ENCODE measurements at regions not wholly inside any gene's neighbourhood (a gene's known extent, or its start where the extent isn't known, plus 50 kb on each side); places are given as distances from the start of the nearest gene placed in this dataset.

GRCh38 chr13:112131081-112131712, 64.2 kb downstream of the SOX1 start:
- H2AFZ ChIP-seq = no peak overlapping the region
- 43 to 45% methylated on average over 25 of the region's 25 CpGs for WGBS, 2 experiments (ENCODE audit: low coverage in 1 of 2, low lambda C conversion rate in 2 of 2, missing lambda C conversion rate in 2 of 2)
- no peak overlapping the region for H3K27ac ChIP-seq
- H3K79me2 ChIP-seq (ENCODE audit: insufficient read depth) = no peaks in the 10 kb centered on the region
- no peaks in the 10 kb centered on the region for H3K9me3 ChIP-seq (ENCODE audit: low read depth)
- H3K4me3 ChIP-seq = no peak overlapping the region
- no peaks in the 10 kb centered on the region for H3K9me2 ChIP-seq (ENCODE audit: insufficient read depth)
- no peak for DNase-seq
- no peaks in the 10 kb centered on the region for H3K36me3 ChIP-seq (ENCODE audit: low read depth)
- no peaks in the 10 kb centered on the region for H3K27me3 ChIP-seq (replicated peaks; ENCODE audit: insufficient read depth)
- no peak overlapping the region for H3K9ac ChIP-seq
- no peaks in the 10 kb centered on the region for H3F3A ChIP-seq (ENCODE audit: insufficient read depth)
- no peaks in the 10 kb centered on the region for H4K20me1 ChIP-seq (ENCODE audit: insufficient read depth)
- in situ Hi-C loops (cut with MboI) = no loop called here
- TF ChIP-seq EZH2phosphoT487 (IDR thresholded peaks at IDR 0.05; ENCODE audit: insufficient read depth, low read depth) (no peak), EZH2 (IDR thresholded peaks at IDR 0.05; ENCODE audit: insufficient read depth, poor library complexity, severe bottlenecking) (no peak)
- no peak overlapping the region for H3K4me2 ChIP-seq (ENCODE audit: unreplicated experiment)
- H3K4me1 ChIP-seq (ENCODE audit: insufficient read depth) = no peaks in the 10 kb centered on the region

GRCh38 chr13:112131713-112132113, 64.8 kb downstream of the SOX1 start:
- no peaks in the 10 kb centered on the region for H3K36me3 ChIP-seq (ENCODE audit: low read depth)
- WGBS, 2 experiments (ENCODE audit: low coverage in 1 of 2, low lambda C conversion rate in 2 of 2, missing lambda C conversion rate in 2 of 2) = 34 to 41% methylated on average over 10 to 11 of the region's 11 CpGs
- H3K4me1 ChIP-seq (ENCODE audit: insufficient read depth) = no peaks in the 10 kb centered on the region
- DNase-seq = no peak
- no peak overlapping the region for H3K27ac ChIP-seq
- in situ Hi-C loops (cut with MboI) = no loop called here
- no peaks in the 10 kb centered on the region for H3K79me2 ChIP-seq (ENCODE audit: insufficient read depth)
- no peak for TF ChIP-seq EZH2phosphoT487 (IDR thresholded peaks at IDR 0.05; ENCODE audit: insufficient read depth, low read depth)
- no peak for TF ChIP-seq EZH2 (IDR thresholded peaks at IDR 0.05; ENCODE audit: insufficient read depth, poor library complexity, severe bottlenecking)
- no peak overlapping the region for H3K9ac ChIP-seq
- no peaks in the 10 kb centered on the region for H3K9me3 ChIP-seq (ENCODE audit: low read depth)
- no peaks in the 10 kb centered on the region for H3K9me2 ChIP-seq (ENCODE audit: insufficient read depth)
- H2AFZ ChIP-seq = no peak overlapping the region
- H4K20me1 ChIP-seq (ENCODE audit: insufficient read depth) = no peaks in the 10 kb centered on the region
- no peaks in the 10 kb centered on the region for H3F3A ChIP-seq (ENCODE audit: insufficient read depth)
- H3K27me3 ChIP-seq (replicated peaks; ENCODE audit: insufficient read depth) = no peaks in the 10 kb centered on the region
- H3K4me2 ChIP-seq (ENCODE audit: unreplicated experiment) = no peak overlapping the region
- no peak overlapping the region for H3K4me3 ChIP-seq

- no peaks in the 10 kb centered on the region for H3K9me2 ChIP-seq (ENCODE audit: insufficient read depth)
- H3K4me2 ChIP-seq (ENCODE audit: unreplicated experiment) = no peak overlapping the region
- no peaks in the 10 kb centered on the region for H3K79me2 ChIP-seq (ENCODE audit: insufficient read depth)
- no peaks in the 10 kb centered on the region for H4K20me1 ChIP-seq (ENCODE audit: insufficient read depth)
- TF ChIP-seq EZH2phosphoT487 (IDR thresholded peaks at IDR 0.05; ENCODE audit: insufficient read depth, low read depth) = no peak
- TF ChIP-seq EZH2 (IDR thresholded peaks at IDR 0.05; ENCODE audit: insufficient read depth, poor library complexity, severe bottlenecking) = no peak
- no peaks in the 10 kb centered on the region for H3K36me3 ChIP-seq (ENCODE audit: low read depth)
- H3K4me1 ChIP-seq (ENCODE audit: insufficient read depth) = no peaks in the 10 kb centered on the region
- no peak for DNase-seq
- H3F3A ChIP-seq (ENCODE audit: insufficient read depth) = no peaks in the 10 kb centered on the region
- no peak overlapping the region for H3K9ac ChIP-seq
- no peaks in the 10 kb centered on the region for H3K9me3 ChIP-seq (ENCODE audit: low read depth)
- 17 to 36% methylated on average over 17 of the region's 17 CpGs for WGBS, 2 experiments (ENCODE audit: low coverage in 1 of 2, low lambda C conversion rate in 2 of 2, missing lambda C conversion rate in 2 of 2)
- no peaks in the 10 kb centered on the region for H3K27me3 ChIP-seq (replicated peaks; ENCODE audit: insufficient read depth)
- no peak overlapping the region for H3K4me3 ChIP-seq
- no peak overlapping the region for H2AFZ ChIP-seq
- in situ Hi-C loops (cut with MboI) = no loop called here
- H3K27ac ChIP-seq = no peak overlapping the region
Observed at GRCh38 chr13:112132142-112132541, 65.2 kb downstream of the SOX1 start.

- Histone ChIP-seq H3K27me3 (replicated peaks; ENCODE audit: insufficient read depth) (no peaks in the 10 kb centered on the region), H4K20me1 (ENCODE audit: insufficient read depth) (no peaks in the 10 kb centered on the region), H3F3A (ENCODE audit: insufficient read depth) (no peaks in the 10 kb centered on the region), H3K4me2 (ENCODE audit: unreplicated experiment) (no peak overlapping the region), H3K9me3 (ENCODE audit: low read depth) (no peaks in the 10 kb centered on the region), H3K9ac (no peak overlapping the region), H3K27ac (no peak overlapping the region), H3K36me3 (ENCODE audit: low read depth) (no peaks in the 10 kb centered on the region), H3K79me2 (ENCODE audit: insufficient read depth) (no peaks in the 10 kb centered on the region), H3K9me2 (ENCODE audit: insufficient read depth) (no peaks in the 10 kb centered on the region), H3K4me1 (ENCODE audit: insufficient read depth) (no peaks in the 10 kb centered on the region), H3K4me3 (no peak overlapping the region), H2AFZ (no peak overlapping the region)
- 30 to 38% methylated on average over 9 of the region's 9 CpGs for WGBS, 2 experiments (ENCODE audit: low coverage in 1 of 2, low lambda C conversion rate in 2 of 2, missing lambda C conversion rate in 2 of 2)
- no peak for TF ChIP-seq EZH2phosphoT487 (IDR thresholded peaks at IDR 0.05; ENCODE audit: insufficient read depth, low read depth)
- TF ChIP-seq EZH2 (IDR thresholded peaks at IDR 0.05; ENCODE audit: insufficient read depth, poor library complexity, severe bottlenecking) = no peak
- in situ Hi-C loops (cut with MboI) = no loop called here
- DNase-seq = no peak
Observed at GRCh38 chr13:112132619-112133018, 65.7 kb downstream of the SOX1 start.
